ENCODE measurements at regions not wholly inside any gene's neighbourhood (a gene's known extent, or its start where the extent isn't known, plus 50 kb on each side); places are given as distances from the start of the nearest gene placed in this dataset.
"Not testable (repeated sequence)": the region's sequence is repeated elsewhere in the genome, so short reads cannot be mapped to it uniquely, and the experiment has no call there.

DNA sequence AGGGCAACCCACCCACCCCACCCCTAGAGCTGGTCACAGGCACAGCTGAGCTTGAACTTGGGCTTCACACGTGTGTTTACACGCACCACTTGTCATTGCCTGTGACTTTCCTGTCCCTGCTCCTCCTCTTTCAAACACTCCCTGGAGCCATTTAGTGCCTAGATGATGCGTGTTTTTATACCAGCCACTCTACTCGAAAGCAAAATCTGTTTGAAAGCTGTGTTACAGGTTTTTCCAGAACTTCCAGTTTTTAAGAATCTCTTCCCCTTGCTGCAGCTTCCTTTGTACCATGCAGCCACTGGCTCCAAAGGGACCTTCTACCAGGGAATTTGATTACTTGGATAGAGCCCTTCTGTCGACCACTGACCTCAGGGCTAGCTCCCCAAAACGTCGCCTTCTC, 78.8 kb upstream of the SPRY4 start:
- Histone ChIP-seq H3K4me1 (ENCODE audit: control insufficient read depth, low read depth, low read length) (peaks cover 10% of the 10 kb centered on the region), H2BK5ac (ENCODE audit: low read length) (no peak overlapping the region), H3K79me1 (ENCODE audit: low read length) (no peaks in the 10 kb centered on the region), H3K36me3 (ENCODE audit: control insufficient read depth, insufficient read depth, low read length) (no peaks in the 10 kb centered on the region), H3K79me2 (ENCODE audit: control insufficient read depth, insufficient read depth, low read length) (no peaks in the 10 kb centered on the region), H3K4me3 (ENCODE audit: low read length) (no peak overlapping the region), H3K56ac (ENCODE audit: low read length) (no peak overlapping the region), H3K23ac (ENCODE audit: low read length) (no peak overlapping the region), H2BK15ac (replicated peaks; ENCODE audit: low read depth) (no peak overlapping the region), H3K4me2 (ENCODE audit: low read length) (no peak overlapping the region), H4K5ac (ENCODE audit: low read length) (no peak overlapping the region), H2AK5ac (ENCODE audit: low read length) (no peak overlapping the region), H3K18ac (ENCODE audit: low read length) (peak overlapping the region; percentile 78), H3K27me3 (ENCODE audit: insufficient read depth, low read length, poor library complexity) (no peaks in the 10 kb centered on the region), H4K8ac (ENCODE audit: low read depth, low read length) (no peak overlapping the region), H3K4ac (ENCODE audit: low read depth, low read length) (no peak overlapping the region), H3K9ac (ENCODE audit: low read length) (peak overlapping the region; percentile 22), H3K27ac (ENCODE audit: low read depth, low read length) (no peak overlapping the region), H2BK120ac (ENCODE audit: low read depth, low read length) (no peak overlapping the region)
- DNase-seq = peak; percentile 88
- WGBS (ENCODE audit: extremely low coverage, insufficient coverage, low lambda C conversion rate) = no CpG with 5 or more reads among the region's 7 CpGs

- Histone ChIP-seq H3K27ac (ENCODE audit: low read depth, low read length) (no peak overlapping the region), H3K79me1 (ENCODE audit: low read length) (no peaks in the 10 kb centered on the region), H3K4me1 (ENCODE audit: control insufficient read depth, low read depth, low read length) (peaks cover 10% of the 10 kb centered on the region), H4K5ac (ENCODE audit: low read length) (no peak overlapping the region), H3K79me2 (ENCODE audit: control insufficient read depth, insufficient read depth, low read length) (no peaks in the 10 kb centered on the region), H2AK5ac (ENCODE audit: low read length) (no peak overlapping the region), H3K18ac (ENCODE audit: low read length) (no peak overlapping the region), H3K4me2 (ENCODE audit: low read length) (no peak overlapping the region), H3K9ac (ENCODE audit: low read length) (no peak overlapping the region), H3K4ac (ENCODE audit: low read depth, low read length) (no peak overlapping the region), H3K56ac (ENCODE audit: low read length) (no peak overlapping the region), H2BK15ac (replicated peaks; ENCODE audit: low read depth) (no peak overlapping the region), H4K8ac (ENCODE audit: low read depth, low read length) (no peak overlapping the region), H3K4me3 (ENCODE audit: low read length) (no peak overlapping the region), H3K36me3 (ENCODE audit: control insufficient read depth, insufficient read depth, low read length) (no peaks in the 10 kb centered on the region), H2BK5ac (ENCODE audit: low read length) (no peak overlapping the region), H3K23ac (ENCODE audit: low read length) (no peak overlapping the region), H2BK120ac (ENCODE audit: low read depth, low read length) (no peak overlapping the region), H3K27me3 (ENCODE audit: insufficient read depth, low read length, poor library complexity) (no peaks in the 10 kb centered on the region)
- WGBS (ENCODE audit: extremely low coverage, insufficient coverage, low lambda C conversion rate) = no CpG with 5 or more reads among the region's 3 CpGs
- no peak for DNase-seq
Measured at GRCh38 chr5:142402752-142403318, 78.0 kb upstream of the SPRY4 start.

GRCh38 chr5:142400415-142400814, 75.6 kb upstream of the SPRY4 start:
- H3K36me3 ChIP-seq (ENCODE audit: control insufficient read depth, insufficient read depth, low read length) = no peaks in the 10 kb centered on the region
- no peak overlapping the region for H3K23ac ChIP-seq (ENCODE audit: low read length)
- H3K9ac ChIP-seq (ENCODE audit: low read length) = no peak overlapping the region
- peaks cover 10% of the 10 kb centered on the region for H3K4me1 ChIP-seq (ENCODE audit: control insufficient read depth, low read depth, low read length)
- H3K79me2 ChIP-seq (ENCODE audit: control insufficient read depth, insufficient read depth, low read length) = no peaks in the 10 kb centered on the region
- H3K4me3 ChIP-seq (ENCODE audit: low read length) = no peak overlapping the region
- H4K8ac ChIP-seq (ENCODE audit: low read depth, low read length) = no peak overlapping the region
- no peaks in the 10 kb centered on the region for H3K79me1 ChIP-seq (ENCODE audit: low read length)
- H3K27ac ChIP-seq (ENCODE audit: low read depth, low read length) = peak overlapping the region; percentile 22
- no peak overlapping the region for H2BK5ac ChIP-seq (ENCODE audit: low read length)
- peak overlapping the region; percentile 1 for H3K18ac ChIP-seq (ENCODE audit: low read length)
- no peak overlapping the region for H4K5ac ChIP-seq (ENCODE audit: low read length)
- H3K4ac ChIP-seq (ENCODE audit: low read depth, low read length) = peak overlapping the region; percentile 73
- no peak overlapping the region for H3K4me2 ChIP-seq (ENCODE audit: low read length)
- no peak for DNase-seq
- H3K27me3 ChIP-seq (ENCODE audit: insufficient read depth, low read length, poor library complexity) = no peaks in the 10 kb centered on the region
- WGBS (ENCODE audit: extremely low coverage, insufficient coverage, low lambda C conversion rate) = no CpG with 5 or more reads among the region's 8 CpGs
- no peak overlapping the region for H2BK15ac ChIP-seq (replicated peaks; ENCODE audit: low read depth)
- peak overlapping the region; percentile 50 for H3K56ac ChIP-seq (ENCODE audit: low read length)
- H2AK5ac ChIP-seq (ENCODE audit: low read length) = peak overlapping the region; percentile 14
- H2BK120ac ChIP-seq (ENCODE audit: low read depth, low read length) = no peak overlapping the region

DNA sequence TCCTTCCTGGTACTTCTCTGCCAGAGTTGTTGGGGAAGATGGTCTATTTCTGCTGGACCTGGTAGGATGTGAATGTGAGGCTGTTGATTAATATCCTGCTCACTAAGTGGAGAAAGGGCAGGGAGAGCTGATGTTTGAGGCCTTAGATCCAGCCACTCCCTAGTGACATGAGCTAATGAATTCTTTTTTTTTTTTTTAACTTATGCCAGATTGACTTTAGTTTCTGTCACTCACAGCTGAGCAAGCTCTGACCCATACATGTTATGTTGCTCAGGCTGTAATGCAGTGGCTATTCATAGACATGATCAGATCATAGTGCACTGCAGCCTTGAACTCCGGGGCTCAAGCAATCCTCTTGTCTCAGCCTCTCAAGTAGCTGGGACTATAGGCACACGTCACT, 75.1 kb upstream of the SPRY4 start:
- Histone ChIP-seq H2AK5ac (ENCODE audit: low read length) (peak overlapping the region; percentile 80), H3K36me3 (ENCODE audit: control insufficient read depth, insufficient read depth, low read length) (no peaks in the 10 kb centered on the region), H3K18ac (ENCODE audit: low read length) (no peak overlapping the region), H2BK120ac (ENCODE audit: low read depth, low read length) (no peak overlapping the region), H2BK5ac (ENCODE audit: low read length) (peak overlapping the region; percentile 47), H3K79me2 (ENCODE audit: control insufficient read depth, insufficient read depth, low read length) (no peaks in the 10 kb centered on the region), H3K56ac (ENCODE audit: low read length) (peak overlapping the region; percentile 18), H3K4me3 (ENCODE audit: low read length) (no peak overlapping the region), H3K79me1 (ENCODE audit: low read length) (no peaks in the 10 kb centered on the region), H3K4ac (ENCODE audit: low read depth, low read length) (no peak overlapping the region), H2BK15ac (replicated peaks; ENCODE audit: low read depth) (no peak overlapping the region), H3K27me3 (ENCODE audit: insufficient read depth, low read length, poor library complexity) (no peaks in the 10 kb centered on the region), H3K27ac (ENCODE audit: low read depth, low read length) (no peak overlapping the region), H3K4me2 (ENCODE audit: low read length) (no peak overlapping the region), H4K8ac (ENCODE audit: low read depth, low read length) (no peak overlapping the region), H3K4me1 (ENCODE audit: control insufficient read depth, low read depth, low read length) (peaks cover 10% of the 10 kb centered on the region), H4K5ac (ENCODE audit: low read length) (no peak overlapping the region), H3K9ac (ENCODE audit: low read length) (no peak overlapping the region), H3K23ac (ENCODE audit: low read length) (no peak overlapping the region)
- DNase-seq = no peak
- WGBS (ENCODE audit: extremely low coverage, insufficient coverage, low lambda C conversion rate) = no CpG with 5 or more reads among the region's 2 CpGs

DNA sequence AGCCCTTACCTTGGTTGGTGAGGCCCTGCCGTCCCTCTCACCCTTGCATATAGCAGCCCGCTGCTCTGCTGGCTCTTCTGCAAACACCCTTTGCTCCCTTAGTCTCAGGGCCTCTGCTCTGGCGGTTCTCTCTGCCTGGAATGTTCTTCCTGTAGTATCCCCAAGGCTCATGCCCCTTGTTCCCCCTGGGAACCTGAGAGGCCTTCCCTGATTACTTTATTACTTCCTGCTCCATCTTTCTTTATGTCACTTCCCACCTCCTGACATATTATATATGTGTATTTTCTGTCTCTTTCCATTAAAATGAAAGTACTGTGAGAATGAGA, 73.9 kb upstream of the SPRY4 start:
- Histone ChIP-seq H3K23ac (ENCODE audit: low read length) (no peak overlapping the region), H3K18ac (ENCODE audit: low read length) (no peak overlapping the region)
- no CpG with 5 or more reads among the region's 3 CpGs for WGBS (ENCODE audit: extremely low coverage, insufficient coverage, low lambda C conversion rate)

GRCh38 chr5:142398011-142398729, 73.3 kb upstream of the SPRY4 start:
- not testable (repeated sequence) for H3K18ac ChIP-seq (ENCODE audit: low read length); H3K27ac ChIP-seq (ENCODE audit: low read depth, low read length); H3K4me1 ChIP-seq (ENCODE audit: control insufficient read depth, low read depth, low read length); H3K79me1 ChIP-seq (ENCODE audit: low read length); H3K23ac ChIP-seq (ENCODE audit: low read length); H3K36me3 ChIP-seq (ENCODE audit: control insufficient read depth, insufficient read depth, low read length); H2BK15ac ChIP-seq (replicated peaks; ENCODE audit: low read depth); H3K4me2 ChIP-seq (ENCODE audit: low read length); H3K9ac ChIP-seq (ENCODE audit: low read length); H3K56ac ChIP-seq (ENCODE audit: low read length); H4K5ac ChIP-seq (ENCODE audit: low read length); H3K27me3 ChIP-seq (ENCODE audit: insufficient read depth, low read length, poor library complexity); H2AK5ac ChIP-seq (ENCODE audit: low read length); H2BK5ac ChIP-seq (ENCODE audit: low read length); H3K4me3 ChIP-seq (ENCODE audit: low read length); H3K79me2 ChIP-seq (ENCODE audit: control insufficient read depth, insufficient read depth, low read length); H4K8ac ChIP-seq (ENCODE audit: low read depth, low read length)
- peak; percentile 74 for DNase-seq
- no CpG with 5 or more reads among the region's 13 CpGs for WGBS (ENCODE audit: extremely low coverage, insufficient coverage, low lambda C conversion rate)
- H3K4ac ChIP-seq (ENCODE audit: low read depth, low read length) = peak overlapping the region; percentile 57
- peak overlapping the region; percentile 49 for H2BK120ac ChIP-seq (ENCODE audit: low read depth, low read length)

More for the DNA sequence above, 73.9 kb upstream of the SPRY4 start:
- H4K8ac ChIP-seq (ENCODE audit: low read depth, low read length) = no peak overlapping the region
- H3K56ac ChIP-seq (ENCODE audit: low read length) = no peak overlapping the region
- no peak overlapping the region for H3K9ac ChIP-seq (ENCODE audit: low read length)
- peak overlapping the region; percentile 49 for H2BK120ac ChIP-seq (ENCODE audit: low read depth, low read length)
- no peak overlapping the region for H2BK5ac ChIP-seq (ENCODE audit: low read length)
- H2BK15ac ChIP-seq (replicated peaks; ENCODE audit: low read depth) = no peak overlapping the region
- no peak for DNase-seq
- no peaks in the 10 kb centered on the region for H3K79me2 ChIP-seq (ENCODE audit: control insufficient read depth, insufficient read depth, low read length)
- H3K4me3 ChIP-seq (ENCODE audit: low read length) = no peak overlapping the region
- H3K27ac ChIP-seq (ENCODE audit: low read depth, low read length) = no peak overlapping the region
- H3K79me1 ChIP-seq (ENCODE audit: low read length) = no peaks in the 10 kb centered on the region
- no peak overlapping the region for H4K5ac ChIP-seq (ENCODE audit: low read length)
- peak overlapping the region; percentile 57 for H3K4ac ChIP-seq (ENCODE audit: low read depth, low read length)
- no peak overlapping the region for H2AK5ac ChIP-seq (ENCODE audit: low read length)
- peaks cover 3% of the 10 kb centered on the region for H3K4me1 ChIP-seq (ENCODE audit: control insufficient read depth, low read depth, low read length)
- no peaks in the 10 kb centered on the region for H3K36me3 ChIP-seq (ENCODE audit: control insufficient read depth, insufficient read depth, low read length)
- no peaks in the 10 kb centered on the region for H3K27me3 ChIP-seq (ENCODE audit: insufficient read depth, low read length, poor library complexity)
- no peak overlapping the region for H3K4me2 ChIP-seq (ENCODE audit: low read length)

Measured in mesendoderm (in vitro differentiated cells).